ENCODE measurements at regions not wholly inside any gene's neighbourhood (a gene's known extent, or its start where the extent isn't known, plus 50 kb on each side); places are given as distances from the start of the nearest gene placed in this dataset.

DNA sequence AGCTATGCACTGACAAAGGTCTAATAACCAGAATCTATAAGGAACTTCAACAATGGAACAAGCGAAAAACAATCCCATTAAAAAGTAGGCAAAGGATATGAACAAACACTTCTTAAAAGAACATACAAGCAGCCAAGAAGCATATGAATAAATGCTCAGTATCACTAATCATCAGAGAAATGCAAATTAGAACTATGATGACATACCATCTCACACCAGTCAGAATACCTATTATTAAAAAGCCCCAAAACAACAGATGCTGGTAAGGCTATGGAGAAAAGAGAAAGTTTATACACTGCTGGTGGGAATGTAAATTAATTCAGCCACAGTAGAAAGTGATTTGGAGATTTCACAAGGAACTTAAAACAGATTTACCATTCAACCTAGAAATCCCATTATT, 211.8 kb downstream of the EDN1 start:
- no peak for DNase-seq
- intact Hi-C loops (cut with DNase I; ENCODE audit: low total_unique reads): no loop called here
- TF ChIP-seq, protein P1, sequence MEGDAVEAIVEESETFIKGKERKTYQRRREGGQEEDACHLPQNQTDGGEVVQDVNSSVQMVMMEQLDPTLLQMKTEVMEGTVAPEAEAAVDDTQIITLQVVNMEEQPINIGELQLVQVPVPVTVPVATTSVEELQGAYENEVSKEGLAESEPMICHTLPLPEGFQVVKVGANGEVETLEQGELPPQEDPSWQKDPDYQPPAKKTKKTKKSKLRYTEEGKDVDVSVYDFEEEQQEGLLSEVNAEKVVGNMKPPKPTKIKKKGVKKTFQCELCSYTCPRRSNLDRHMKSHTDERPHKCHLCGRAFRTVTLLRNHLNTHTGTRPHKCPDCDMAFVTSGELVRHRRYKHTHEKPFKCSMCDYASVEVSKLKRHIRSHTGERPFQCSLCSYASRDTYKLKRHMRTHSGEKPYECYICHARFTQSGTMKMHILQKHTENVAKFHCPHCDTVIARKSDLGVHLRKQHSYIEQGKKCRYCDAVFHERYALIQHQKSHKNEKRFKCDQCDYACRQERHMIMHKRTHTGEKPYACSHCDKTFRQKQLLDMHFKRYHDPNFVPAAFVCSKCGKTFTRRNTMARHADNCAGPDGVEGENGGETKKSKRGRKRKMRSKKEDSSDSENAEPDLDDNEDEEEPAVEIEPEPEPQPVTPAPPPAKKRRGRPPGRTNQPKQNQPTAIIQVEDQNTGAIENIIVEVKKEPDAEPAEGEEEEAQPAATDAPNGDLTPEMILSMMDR (IDR thresholded peaks at IDR 0.05): no peak

DNA sequence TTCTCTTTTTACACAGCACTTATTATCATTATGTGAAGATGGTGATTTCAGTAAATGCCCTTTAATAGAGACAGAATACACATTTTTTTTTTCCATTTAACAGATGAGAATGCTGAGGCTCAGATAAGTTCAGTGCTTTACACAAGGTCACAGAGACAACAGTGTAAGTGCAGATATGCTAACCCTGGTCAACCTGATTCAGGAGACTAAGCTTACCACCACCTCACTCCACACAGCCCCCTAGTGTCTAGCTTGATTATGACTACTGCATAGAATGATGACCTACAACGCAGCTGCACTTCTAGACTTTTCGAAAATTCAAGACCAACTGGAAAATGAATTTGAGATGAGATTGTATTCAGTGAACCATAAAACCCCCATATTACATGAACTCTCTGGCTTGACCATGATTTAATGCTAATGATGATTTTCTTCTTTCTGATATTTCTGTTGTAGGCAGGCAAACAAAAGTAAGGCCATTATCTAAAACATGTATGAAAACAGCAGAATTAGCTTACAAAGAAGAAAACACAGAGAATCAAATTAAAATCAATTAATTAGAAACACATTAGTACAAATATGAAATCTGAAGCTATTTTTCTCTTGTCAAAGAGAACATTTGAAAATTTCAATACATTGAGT, 212.1 kb upstream of the PHACTR1 start:
- peaks cover 0 to 28% (median 5%) of the 10 kb centered on the region in 4 donors for H3K4me1 ChIP-seq
- no peaks in the 10 kb centered on the region for H3K36me3 ChIP-seq
- intact Hi-C loops (cut with DNase I; ENCODE audit: low total_unique reads): no loop called here
- H3K4me3 ChIP-seq: no peak overlapping the region
- no peaks in the 10 kb centered on the region for H3K27me3 ChIP-seq
- TF ChIP-seq, protein P1 (IDR thresholded peaks at IDR 0.05): no peak
- no peaks in the 10 kb centered on the region for H3K9me3 ChIP-seq
- no peak for DNase-seq
- no peak overlapping the region for H3K27ac ChIP-seq

More for the DNA sequence above, 211.8 kb downstream of the EDN1 start:
- H3K9me3 ChIP-seq: no peaks in the 10 kb centered on the region
- H3K36me3 ChIP-seq: no peaks in the 10 kb centered on the region
- peaks cover 0 to 15% (median 4%) of the 10 kb centered on the region in 4 donors for H3K4me1 ChIP-seq
- no peak overlapping the region for H3K4me3 ChIP-seq
- H3K27ac ChIP-seq: no peak overlapping the region
- H3K27me3 ChIP-seq: no peaks in the 10 kb centered on the region

DNA sequence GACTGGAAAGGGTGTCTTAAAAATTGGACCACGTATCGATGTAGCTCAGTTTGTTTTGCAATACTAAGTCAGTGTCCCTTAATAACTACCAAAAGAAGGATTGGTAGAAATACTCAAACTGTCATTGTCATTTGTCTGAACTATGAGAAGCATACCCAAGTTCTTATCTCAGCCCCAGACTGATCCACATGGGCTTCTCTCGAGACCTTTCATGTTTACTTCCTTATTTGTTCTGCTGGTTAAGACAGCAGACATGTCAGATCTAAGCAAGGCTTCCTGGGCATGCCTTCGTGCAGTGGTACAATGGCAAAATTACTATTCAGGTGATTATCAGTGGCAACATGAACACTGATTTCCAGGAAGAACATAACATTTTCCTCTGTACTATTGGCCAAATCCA, 211.1 kb upstream of the PHACTR1 start:
- intact Hi-C loops (cut with DNase I; ENCODE audit: low total_unique reads): no loop called here
- no peak for DNase-seq
- no peak overlapping the region for H3K4me3 ChIP-seq
- H3K4me1 ChIP-seq: peaks cover 0 to 28% (median 5%) of the 10 kb centered on the region in 4 donors
- H3K36me3 ChIP-seq: no peaks in the 10 kb centered on the region
- no peaks in the 10 kb centered on the region for H3K9me3 ChIP-seq
- H3K27ac ChIP-seq: no peak overlapping the region
- TF ChIP-seq, protein P1 (IDR thresholded peaks at IDR 0.05): no peak
- H3K27me3 ChIP-seq: no peaks in the 10 kb centered on the region

DNA sequence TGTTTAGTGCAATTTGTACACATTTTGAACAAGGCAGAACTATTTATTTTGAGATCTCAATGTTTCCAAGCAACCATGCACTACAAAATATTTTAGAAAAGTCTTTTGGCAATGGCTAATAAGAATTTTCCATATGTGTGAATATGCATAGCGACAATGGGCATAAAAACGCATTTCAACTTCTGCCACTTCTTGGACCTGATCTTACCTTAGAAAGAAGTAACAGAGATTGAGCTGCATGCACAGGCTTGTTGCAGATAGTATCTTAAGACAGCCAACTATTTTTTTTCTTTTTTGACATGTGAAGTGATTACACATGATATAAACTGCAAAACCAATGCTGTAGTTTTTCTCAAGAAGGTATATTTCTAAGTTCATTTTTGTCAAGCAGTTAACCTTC, 210.4 kb upstream of the PHACTR1 start:
- peaks cover 0 to 28% (median 5%) of the 10 kb centered on the region in 4 donors for H3K4me1 ChIP-seq
- TF ChIP-seq, protein P1 (IDR thresholded peaks at IDR 0.05): no peak
- intact Hi-C loops (cut with DNase I; ENCODE audit: low total_unique reads): no loop called here
- H3K27me3 ChIP-seq: no peaks in the 10 kb centered on the region
- no peak overlapping the region for H3K4me3 ChIP-seq
- no peak overlapping the region for H3K27ac ChIP-seq
- no peaks in the 10 kb centered on the region for H3K9me3 ChIP-seq
- DNase-seq: no peak
- no peaks in the 10 kb centered on the region for H3K36me3 ChIP-seq

DNA sequence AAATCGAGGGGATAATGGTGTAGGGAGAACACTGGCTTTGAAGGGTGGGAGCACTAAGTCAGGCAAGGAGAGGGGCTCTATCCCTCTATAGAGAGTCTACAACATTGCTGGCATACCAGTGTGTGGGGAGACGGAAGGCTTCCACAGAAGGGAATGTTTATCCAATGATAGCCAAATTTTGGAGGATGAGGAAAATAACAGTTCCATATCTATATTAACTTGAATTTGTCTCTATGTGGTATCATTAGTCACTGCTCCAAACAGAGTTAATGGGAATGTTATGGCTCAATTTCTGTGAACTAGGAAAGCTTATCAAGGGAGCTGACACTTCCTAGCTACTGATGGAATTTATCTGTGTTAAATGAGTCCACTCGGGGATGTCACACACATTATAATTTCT, 208.9 kb upstream of the PHACTR1 start:
- H3K4me3 ChIP-seq: no peak overlapping the region
- intact Hi-C loops (cut with DNase I; ENCODE audit: low total_unique reads): no loop called here
- TF ChIP-seq, protein P1 (IDR thresholded peaks at IDR 0.05): no peak
- H3K4me1 ChIP-seq: peaks cover 0 to 28% (median 5%) of the 10 kb centered on the region in 4 donors
- H3K36me3 ChIP-seq: no peaks in the 10 kb centered on the region
- no peak overlapping the region for H3K27ac ChIP-seq
- H3K9me3 ChIP-seq: no peaks in the 10 kb centered on the region
- DNase-seq: no peak
- H3K27me3 ChIP-seq: no peaks in the 10 kb centered on the region
